Memory B cell (primary cell): ENCODE measurements at regions not wholly inside any gene's neighbourhood (a gene's known extent, or its start where the extent isn't known, plus 50 kb on each side); places are given as distances from the start of the nearest gene placed in this dataset.
A peak's percentile ranks its signal among the peaks of the same experiment; 100 is the strongest.

ENCODE experiments used
- ATAC-seq: fragments of 150-1000 bp; cut with Tn5 transposase; 2 replicates; pipeline ENCODE4 v1.10.0; 2021; ENCODE audit warnings: low read depth, mild to moderate bottlenecking, moderate library complexity
- DNase-seq, 2 donors: peaks; one replicate each; pipeline ENCODE4 v3.0.0; 2022; ENCODE audit warnings: low spot score in 2 of 2
- H3K27ac Mint-ChIP-seq: one replicate; pipeline ENCODE4 v1.8.0; 2022; ENCODE audit warnings: mild to moderate bottlenecking, moderate library complexity, mixed read lengths
- H3K27me3 Mint-ChIP-seq: one replicate; pipeline ENCODE4 v1.8.0; 2022; ENCODE audit warnings: mixed read lengths
- H3K36me3 Mint-ChIP-seq: one replicate; pipeline ENCODE4 v1.8.0; 2022; ENCODE audit warnings: mild to moderate bottlenecking, mixed read lengths
- H3K4me1 Mint-ChIP-seq: one replicate; pipeline ENCODE4 v1.8.0; 2022; ENCODE audit warnings: mixed read lengths
- H3K4me3 Mint-ChIP-seq: one replicate; pipeline ENCODE4 v1.8.0; 2022; ENCODE audit warnings: mild to moderate bottlenecking, moderate library complexity, mixed read lengths
- H3K9me3 Mint-ChIP-seq: one replicate; pipeline ENCODE4 v1.8.0; 2022; ENCODE audit warnings: mixed read lengths

GRCh38 chr2:193695367-193695766, 1500.6 kb upstream of the TMEFF2 start:
- ATAC-seq, result no peak
- DNase-seq, result no peak

GRCh38 chr2:193693758-193694157, 1499.0 kb upstream of the TMEFF2 start:
- no peak overlapping the region for H3K4me3 Mint-ChIP-seq
- H3K36me3 Mint-ChIP-seq, result no peaks in the 10 kb centered on the region
- no peak overlapping the region for H3K27ac Mint-ChIP-seq
- no peaks in the 10 kb centered on the region for H3K27me3 Mint-ChIP-seq
- no peaks in the 10 kb centered on the region for H3K4me1 Mint-ChIP-seq
- ATAC-seq, result no peak
- no peaks in the 10 kb centered on the region for H3K9me3 Mint-ChIP-seq
- no peak for DNase-seq

More at GRCh38 chr2:193695367-193695766, 1500.6 kb upstream of the TMEFF2 start:
- Mint-ChIP-seq H3K27me3 (no peaks in the 10 kb centered on the region), H3K9me3 (no peaks in the 10 kb centered on the region), H3K4me3 (no peak overlapping the region), H3K36me3 (no peaks in the 10 kb centered on the region), H3K27ac (no peak overlapping the region), H3K4me1 (no peaks in the 10 kb centered on the region)

GRCh38 chr2:193690572-193690971, 1495.8 kb upstream of the TMEFF2 start:
- Mint-ChIP-seq H3K4me1 (no peaks in the 10 kb centered on the region), H3K9me3 (no peaks in the 10 kb centered on the region), H3K27ac (no peak overlapping the region), H3K27me3 (no peaks in the 10 kb centered on the region), H3K36me3 (no peaks in the 10 kb centered on the region), H3K4me3 (no peak overlapping the region)
- DNase-seq (no peak), ATAC-seq (no peak)

- Mint-ChIP-seq H3K4me3 (no peak overlapping the region), H3K4me1 (no peaks in the 10 kb centered on the region), H3K36me3 (no peaks in the 10 kb centered on the region), H3K27ac (no peak overlapping the region), H3K9me3 (no peaks in the 10 kb centered on the region), H3K27me3 (no peaks in the 10 kb centered on the region)
- ATAC-seq (no peak), DNase-seq (no peak)
Measured at GRCh38 chr2:193687195-193687594, 1492.5 kb upstream of the TMEFF2 start.

GRCh38 chr2:193679847-193680246, 1485.1 kb upstream of the TMEFF2 start:
- Mint-ChIP-seq H3K36me3 (no peaks in the 10 kb centered on the region), H3K4me3 (no peak overlapping the region), H3K27me3 (no peaks in the 10 kb centered on the region), H3K4me1 (no peaks in the 10 kb centered on the region), H3K27ac (no peak overlapping the region), H3K9me3 (no peaks in the 10 kb centered on the region)
- ATAC-seq (no peak), DNase-seq (no peak)

- Mint-ChIP-seq H3K27me3 (no peaks in the 10 kb centered on the region), H3K4me3 (no peak overlapping the region), H3K4me1 (no peaks in the 10 kb centered on the region), H3K9me3 (no peaks in the 10 kb centered on the region), H3K36me3 (no peaks in the 10 kb centered on the region), H3K27ac (no peak overlapping the region)
- no peak for ATAC-seq
- DNase-seq, result no peak
Measured at GRCh38 chr2:193670478-193670877, 1475.7 kb upstream of the TMEFF2 start.

- H3K4me3 Mint-ChIP-seq, result no peak overlapping the region
- ATAC-seq, result no peak
- no peaks in the 10 kb centered on the region for H3K9me3 Mint-ChIP-seq
- H3K4me1 Mint-ChIP-seq, result no peaks in the 10 kb centered on the region
- H3K36me3 Mint-ChIP-seq, result no peaks in the 10 kb centered on the region
- no peak for DNase-seq
- H3K27me3 Mint-ChIP-seq, result no peaks in the 10 kb centered on the region
- H3K27ac Mint-ChIP-seq, result no peak overlapping the region
Measured at GRCh38 chr2:193668557-193669323, 1474.0 kb upstream of the TMEFF2 start.

- no peaks in the 10 kb centered on the region for H3K36me3 Mint-ChIP-seq
- H3K27ac Mint-ChIP-seq, result no peak overlapping the region
- DNase-seq, result no peak
- H3K27me3 Mint-ChIP-seq, result no peaks in the 10 kb centered on the region
- no peaks in the 10 kb centered on the region for H3K4me1 Mint-ChIP-seq
- no peak overlapping the region for H3K4me3 Mint-ChIP-seq
- peaks cover 6% of the 10 kb centered on the region for H3K9me3 Mint-ChIP-seq
- ATAC-seq, result no peak
Measured at GRCh38 chr2:193627927-193628272, 1433.2 kb upstream of the TMEFF2 start.

GRCh38 chr2:193627187-193627926, 1432.6 kb upstream of the TMEFF2 start:
- H3K4me3 Mint-ChIP-seq, result no peak overlapping the region
- H3K27me3 Mint-ChIP-seq, result no peaks in the 10 kb centered on the region
- no peaks in the 10 kb centered on the region for H3K4me1 Mint-ChIP-seq
- peaks cover 4% of the 10 kb centered on the region for H3K9me3 Mint-ChIP-seq
- DNase-seq (no peak), ATAC-seq (no peak)
- H3K27ac Mint-ChIP-seq, result no peak overlapping the region
- H3K36me3 Mint-ChIP-seq, result no peaks in the 10 kb centered on the region

- no peaks in the 10 kb centered on the region for H3K36me3 Mint-ChIP-seq
- DNase-seq, result no peak
- no peaks in the 10 kb centered on the region for H3K9me3 Mint-ChIP-seq
Measured at GRCh38 chr2:193608451-193608850, 1413.7 kb upstream of the TMEFF2 start.

GRCh38 chr2:193590831-193591230, 1396.1 kb upstream of the TMEFF2 start:
- H3K27ac Mint-ChIP-seq, result no peak overlapping the region
- DNase-seq (no peak), ATAC-seq (no peak)
- peaks cover 10% of the 10 kb centered on the region for H3K9me3 Mint-ChIP-seq
- H3K27me3 Mint-ChIP-seq, result no peaks in the 10 kb centered on the region
- H3K4me3 Mint-ChIP-seq, result no peak overlapping the region
- no peaks in the 10 kb centered on the region for H3K36me3 Mint-ChIP-seq
- no peaks in the 10 kb centered on the region for H3K4me1 Mint-ChIP-seq

More at GRCh38 chr2:193608451-193608850, 1413.7 kb upstream of the TMEFF2 start:
- Mint-ChIP-seq H3K4me3 (no peak overlapping the region), H3K27ac (no peak overlapping the region), H3K27me3 (no peaks in the 10 kb centered on the region), H3K4me1 (no peaks in the 10 kb centered on the region)
- no peak for ATAC-seq

GRCh38 chr2:193584522-193584938, 1389.8 kb upstream of the TMEFF2 start:
- Mint-ChIP-seq H3K27ac (no peak overlapping the region), H3K4me1 (peaks cover 9% of the 10 kb centered on the region), H3K36me3 (no peaks in the 10 kb centered on the region), H3K4me3 (no peak overlapping the region), H3K9me3 (no peaks in the 10 kb centered on the region), H3K27me3 (no peaks in the 10 kb centered on the region)
- DNase-seq (peak in 1 of 2 donors; percentile 5), ATAC-seq (peak; percentile 61)

GRCh38 chr2:193583638-193584400, 1389.1 kb upstream of the TMEFF2 start:
- ATAC-seq, result no peak
- H3K4me1 Mint-ChIP-seq, result peaks cover 9% of the 10 kb centered on the region
- no peaks in the 10 kb centered on the region for H3K9me3 Mint-ChIP-seq
- no peaks in the 10 kb centered on the region for H3K27me3 Mint-ChIP-seq
- no peak overlapping the region for H3K27ac Mint-ChIP-seq
- no peak overlapping the region for H3K4me3 Mint-ChIP-seq
- H3K36me3 Mint-ChIP-seq, result no peaks in the 10 kb centered on the region
- DNase-seq, result no peak

- no peak overlapping the region for H3K27ac Mint-ChIP-seq
- no peak overlapping the region for H3K4me3 Mint-ChIP-seq
- no peak for ATAC-seq
- H3K27me3 Mint-ChIP-seq, result no peaks in the 10 kb centered on the region
- H3K9me3 Mint-ChIP-seq, result peaks cover 2% of the 10 kb centered on the region
- peaks cover 9% of the 10 kb centered on the region for H3K4me1 Mint-ChIP-seq
- no peak for DNase-seq
- peaks cover 1% of the 10 kb centered on the region for H3K36me3 Mint-ChIP-seq
Measured at GRCh38 chr2:193581807-193582206, 1387.1 kb upstream of the TMEFF2 start.
